ENCODE measurements at regions not wholly inside any gene's neighbourhood (a gene's known extent, or its start where the extent isn't known, plus 50 kb on each side); places are given as distances from the start of the nearest gene placed in this dataset.

- dilution Hi-C loops (cut with MboI; ENCODE audit: extremely low pct_ligation_motif_present, low sequenced_read_pairs), result no loop called here
- Histone ChIP-seq H3K9ac (replicated peaks; ENCODE audit: extremely low read depth, insufficient read depth, low read length) (no peak overlapping the region), H3K9me1 (replicated peaks; ENCODE audit: control insufficient read depth, extremely low read depth, insufficient read depth, low read length) (no peaks in the 10 kb centered on the region), H3K27me3 (ENCODE audit: control insufficient read depth in 2 of 2, insufficient read depth in 2 of 2, low read length in 2 of 2) (peaks cover under 1 to 2% of the 10 kb centered on the region in 2 experiments), H4K20me1 (replicated peaks; ENCODE audit: control insufficient read depth, extremely low read depth, insufficient read depth, low read length) (no peaks in the 10 kb centered on the region), H3K9me3 (replicated peaks; ENCODE audit: control insufficient read depth, insufficient read depth, low read length) (no peaks in the 10 kb centered on the region), H3K4me3 (replicated peaks in 1 of 3; ENCODE audit: insufficient read depth in 1 of 3, low read depth in 1 of 3, low read length in 3 of 3) (no peak overlapping the region), H3K36me3 (ENCODE audit: control insufficient read depth in 2 of 2, extremely low read depth in 1 of 2, insufficient read depth in 2 of 2, low read length in 2 of 2) (no peaks in the 10 kb centered on the region), H3K4me1 (ENCODE audit: control insufficient read depth, extremely low read depth, insufficient read depth, low read length) (no peaks in the 10 kb centered on the region), H3K27ac (ENCODE audit: insufficient read depth, low read depth, low read length) (no peak overlapping the region), H3K4me2 (ENCODE audit: insufficient read depth, low read length) (no peak overlapping the region), H2AFZ (ENCODE audit: low read depth, low read length) (no peak overlapping the region), H3K79me2 (ENCODE audit: control insufficient read depth, insufficient read depth, low read length) (no peaks in the 10 kb centered on the region)
- no peak for TF ChIP-seq MYC (IDR thresholded peaks at IDR 0.05; ENCODE audit: low read depth, low read length)
- FAIRE-seq (no peak), DNase-seq (ENCODE audit: low read depth, low spot score) (no peak)
- ChIA-PET CTCF (no interaction called here), POLR2A (no interaction called here)
- intact Hi-C loops (cut with micrococcal nuclease), result no loop called here
- no TSS peak for BruUV-seq (replicated peaks)
Observed at GRCh38 chr3:35409991-35410390, 229.3 kb upstream of the ARPP21 start.

GRCh38 chr3:35413483-35413882 is 225.8 kb upstream of the ARPP21 start:
- Histone ChIP-seq H3K27me3 (ENCODE audit: control insufficient read depth in 2 of 2, insufficient read depth in 2 of 2, low read length in 2 of 2) (peaks cover 15% of the 10 kb centered on the region in 2 experiments), H4K20me1 (replicated peaks; ENCODE audit: control insufficient read depth, extremely low read depth, insufficient read depth, low read length) (no peaks in the 10 kb centered on the region), H3K4me2 (ENCODE audit: insufficient read depth, low read length) (no peak overlapping the region), H3K4me3 (replicated peaks in 1 of 3; ENCODE audit: insufficient read depth in 1 of 3, low read depth in 1 of 3, low read length in 3 of 3) (no peak overlapping the region), H3K36me3 (ENCODE audit: control insufficient read depth in 2 of 2, extremely low read depth in 1 of 2, insufficient read depth in 2 of 2, low read length in 2 of 2) (no peaks in the 10 kb centered on the region), H3K9me1 (replicated peaks; ENCODE audit: control insufficient read depth, extremely low read depth, insufficient read depth, low read length) (no peaks in the 10 kb centered on the region), H3K9ac (replicated peaks; ENCODE audit: extremely low read depth, insufficient read depth, low read length) (no peak overlapping the region), H2AFZ (ENCODE audit: low read depth, low read length) (no peak overlapping the region), H3K27ac (ENCODE audit: insufficient read depth, low read depth, low read length) (no peak overlapping the region), H3K79me2 (ENCODE audit: control insufficient read depth, insufficient read depth, low read length) (no peaks in the 10 kb centered on the region), H3K4me1 (ENCODE audit: control insufficient read depth, extremely low read depth, insufficient read depth, low read length) (no peaks in the 10 kb centered on the region), H3K9me3 (replicated peaks; ENCODE audit: control insufficient read depth, insufficient read depth, low read length) (no peaks in the 10 kb centered on the region)
- no peak for FAIRE-seq
- intact Hi-C loops (cut with micrococcal nuclease), result no loop called here
- no TSS peak for BruUV-seq (replicated peaks)
- DNase-seq (ENCODE audit: low read depth, low spot score), result no peak
- TF ChIP-seq MYC (IDR thresholded peaks at IDR 0.05; ENCODE audit: low read depth, low read length) (no peak), EZH2 (IDR thresholded peaks at IDR 0.05; ENCODE audit: borderline replicate concordance, low read depth, low read length, severe bottlenecking) (no peak), POLR2A (IDR thresholded peaks at IDR 0.05; ENCODE audit: low read depth, low read length) (no peak), JUN (IDR thresholded peaks at IDR 0.05; ENCODE audit: borderline replicate concordance, insufficient read depth, insufficient read length, low read depth) (no peak), FOS (IDR thresholded peaks at IDR 0.05; ENCODE audit: borderline replicate concordance, insufficient read depth, low read length) (no peak), MAX (IDR thresholded peaks at IDR 0.05; ENCODE audit: insufficient read depth, insufficient read length) (no peak), POLR2AphosphoS5 (IDR thresholded peaks at IDR 0.05; ENCODE audit: insufficient read depth, low read depth, low read length) (no peak), GATA2 (IDR thresholded peaks at IDR 0.05; ENCODE audit: insufficient read depth, insufficient read length, low read depth, low read length) (no peak), CTCF (IDR thresholded peaks at IDR 0.05; ENCODE audit: extremely low read depth in 1 of 2, insufficient read depth in 1 of 2, low read depth in 1 of 2, low read length in 2 of 2) (no peak)
- dilution Hi-C loops (cut with MboI; ENCODE audit: extremely low pct_ligation_motif_present, low sequenced_read_pairs), result no loop called here
- ChIA-PET POLR2A (no interaction called here), CTCF (no interaction called here)

All from endothelial cell of umbilical vein (primary cell).